GM19463 (cell line): ENCODE measurements at regions not wholly inside any gene's neighbourhood (a gene's known extent, or its start where the extent isn't known, plus 50 kb on each side); places are given as distances from the start of the nearest gene placed in this dataset.
"Not testable (repeated sequence)": the region's sequence is repeated elsewhere in the genome, so short reads cannot be mapped to it uniquely, and the experiment has no call there.

Experiments
- ATAC-seq: cut with Tn5 transposase; IDR thresholded peaks from one replicate; pipeline ENCODE4 v1.9.1; 2021; ENCODE audit warnings: mild to moderate bottlenecking, moderate library complexity; ENCODE audit not compliant: unreplicated experiment

DNA sequence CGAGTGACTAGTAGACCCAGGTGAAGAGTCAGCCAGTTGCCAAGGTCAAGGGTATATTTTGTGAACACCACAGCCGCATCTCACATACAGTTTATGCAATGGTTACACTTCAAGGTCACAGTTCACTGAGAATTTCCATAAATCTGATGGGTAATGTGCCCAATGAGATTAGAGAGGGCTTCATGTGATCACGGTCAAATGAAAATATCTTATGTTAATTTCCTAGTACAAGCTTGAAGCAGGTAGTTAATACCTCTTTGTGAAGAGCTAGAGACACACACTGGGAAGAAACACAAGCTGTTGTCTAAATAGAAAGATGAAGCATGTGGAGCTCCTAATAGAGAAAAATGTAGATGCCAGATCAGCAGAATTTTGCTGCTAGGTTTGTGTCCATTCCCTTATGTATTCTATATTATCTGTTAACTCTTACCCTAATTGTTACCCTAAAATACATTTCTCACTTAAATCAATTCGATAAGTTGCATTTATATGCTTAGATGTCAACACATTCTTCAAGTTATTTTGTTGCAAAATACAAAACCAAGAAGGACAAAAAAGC lies 136.0 kb downstream of the NR2F2 start:
- ATAC-seq: no peak

DNA sequence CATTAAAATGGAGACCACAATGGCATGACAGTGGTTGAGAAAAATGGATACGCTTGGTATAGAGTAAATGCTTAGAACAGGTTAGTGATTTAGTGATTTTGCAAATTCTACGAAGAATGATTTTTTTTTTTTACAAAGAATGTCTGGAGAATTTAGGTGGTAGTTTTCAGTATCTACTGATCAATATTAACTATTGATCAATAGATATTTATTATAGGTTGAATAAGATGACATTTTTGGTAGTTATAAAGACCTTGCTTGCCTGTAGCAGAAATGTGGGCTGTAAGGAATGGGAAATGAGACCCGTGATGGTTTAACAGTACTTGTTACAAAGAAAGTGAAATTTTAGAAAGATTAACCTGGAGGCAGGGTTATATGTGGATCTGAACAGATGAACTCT lies 137.5 kb downstream of the NR2F2 start:
- ATAC-seq: no peak

DNA sequence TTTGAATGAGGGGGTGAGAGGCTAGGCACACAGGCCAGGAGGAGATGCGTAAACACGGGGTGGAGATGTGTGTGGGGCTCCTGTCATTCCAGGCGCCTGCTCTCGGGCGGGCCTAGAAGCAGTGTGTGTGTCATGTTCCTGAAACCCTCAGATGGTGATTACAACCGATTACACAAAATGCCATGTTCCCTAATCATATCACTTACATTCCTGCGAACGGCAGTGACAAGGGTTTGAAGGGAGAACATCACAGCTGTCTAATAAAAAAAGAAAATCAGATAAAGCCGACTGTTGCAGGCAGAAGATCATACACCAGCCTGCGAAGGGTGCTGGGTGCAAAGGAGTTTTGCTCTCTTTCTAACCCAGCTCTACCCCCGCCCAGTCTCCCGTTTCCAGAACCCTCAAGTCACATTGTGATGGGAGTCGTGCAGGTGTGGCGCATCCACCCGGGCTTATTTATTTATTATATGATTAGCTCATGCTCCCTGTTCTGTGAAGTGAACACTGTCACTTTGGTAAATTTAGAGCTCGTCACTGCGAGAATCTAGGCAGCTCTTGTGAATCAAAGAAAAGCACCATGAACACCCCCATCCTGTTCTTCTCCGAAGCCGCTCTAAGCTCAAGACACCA lies 140.3 kb downstream of the NR2F2 start:
- no peak for ATAC-seq

DNA sequence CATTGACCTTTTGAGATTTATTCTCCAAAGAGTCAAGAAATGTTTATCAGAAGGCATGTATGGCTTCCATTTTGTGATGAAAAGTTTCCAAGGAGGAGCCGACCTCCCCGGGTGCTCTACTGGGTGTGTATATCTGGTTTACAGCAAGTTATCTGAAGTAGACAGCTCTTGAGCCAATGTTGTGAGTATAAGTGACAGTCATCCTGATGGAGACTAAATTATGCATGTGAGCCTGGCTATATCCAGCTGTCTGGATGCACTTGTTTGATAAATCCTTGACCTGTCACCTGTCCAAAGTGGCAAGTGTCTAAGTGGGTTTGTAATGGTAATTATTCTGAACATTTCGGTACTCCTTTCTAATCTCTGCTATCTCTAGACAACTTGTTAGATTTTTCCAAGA lies 142.2 kb downstream of the NR2F2 start:
- ATAC-seq: no peak

DNA sequence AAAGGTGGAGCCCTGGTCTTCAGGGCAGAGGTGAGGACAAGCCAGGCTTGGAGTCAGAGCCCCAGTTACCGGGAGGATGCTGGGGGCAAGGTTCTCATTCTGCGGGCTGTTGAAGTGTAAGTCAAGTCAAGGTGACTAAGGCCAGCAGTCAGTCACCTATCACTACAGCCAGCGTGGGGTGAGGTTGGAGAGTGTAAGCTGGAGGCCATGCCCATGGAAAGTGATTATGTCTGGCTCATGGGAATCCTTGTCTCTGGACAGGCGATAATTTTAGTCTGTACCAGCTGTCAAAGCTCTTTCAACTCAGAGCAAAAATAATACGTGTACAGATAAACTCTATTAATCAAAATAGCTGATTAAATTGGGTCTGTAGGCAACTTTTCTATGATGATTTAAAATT lies 143.1 kb downstream of the NR2F2 start:
- no peak for ATAC-seq

DNA sequence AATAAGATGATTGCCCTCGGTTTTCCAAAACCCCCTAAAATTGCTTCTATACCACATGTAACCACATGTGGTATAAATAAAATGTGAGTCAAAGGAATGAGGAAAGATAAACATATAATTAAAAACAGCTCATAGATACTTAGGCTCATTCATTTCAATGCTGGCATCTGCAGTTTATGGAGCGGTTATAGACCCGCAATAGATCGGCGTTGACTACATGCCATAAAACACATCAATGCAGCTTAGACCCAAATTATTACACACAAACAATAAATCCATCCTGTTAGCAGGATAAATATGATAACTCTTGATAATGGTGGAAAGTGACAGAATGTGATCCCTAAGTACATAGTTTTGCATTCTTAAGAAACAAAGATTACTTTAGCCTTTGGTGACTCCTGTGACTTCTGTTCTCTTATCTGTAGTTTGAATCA lies 143.7 kb downstream of the NR2F2 start:
- no peak for ATAC-seq

DNA sequence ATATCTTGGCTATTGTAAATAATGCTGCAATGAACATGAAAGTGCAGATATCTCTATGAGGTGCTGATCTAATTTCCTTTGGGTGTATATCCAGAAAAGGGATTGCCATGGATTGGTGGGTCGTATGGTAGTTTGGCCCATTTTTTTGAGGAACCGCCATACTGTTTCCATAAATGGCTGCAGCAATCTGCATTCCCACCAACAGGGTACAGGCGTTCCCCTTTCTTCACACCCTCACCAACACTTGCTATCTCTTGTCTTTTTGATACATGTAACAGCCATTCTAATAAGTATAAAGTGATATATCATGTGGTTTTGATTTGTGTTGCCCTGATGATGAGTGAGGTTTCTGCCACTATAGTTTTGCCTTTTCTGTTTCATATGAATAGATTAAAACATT lies 146.7 kb downstream of the NR2F2 start:
- no peak for ATAC-seq

DNA sequence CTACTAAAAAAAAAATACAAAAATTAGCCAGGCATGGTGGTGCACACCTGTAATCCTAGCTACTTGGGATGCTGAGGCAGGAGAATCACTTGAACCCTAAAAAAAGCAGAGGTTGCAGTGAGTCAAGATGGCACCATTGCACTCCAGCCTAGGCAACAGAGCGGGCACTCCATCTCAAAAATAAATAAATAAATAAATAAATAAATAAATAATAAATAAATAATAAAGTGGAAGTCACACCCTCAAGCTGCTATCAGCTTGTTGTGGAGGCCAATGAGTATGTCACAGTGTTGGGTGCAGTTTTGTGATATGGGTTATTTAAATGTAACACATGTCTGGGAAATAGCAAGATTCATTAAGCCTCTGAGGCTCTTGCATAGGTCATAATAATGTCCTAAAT lies 153.9 kb downstream of the NR2F2 start:
- ATAC-seq: not testable (repeated sequence)

DNA sequence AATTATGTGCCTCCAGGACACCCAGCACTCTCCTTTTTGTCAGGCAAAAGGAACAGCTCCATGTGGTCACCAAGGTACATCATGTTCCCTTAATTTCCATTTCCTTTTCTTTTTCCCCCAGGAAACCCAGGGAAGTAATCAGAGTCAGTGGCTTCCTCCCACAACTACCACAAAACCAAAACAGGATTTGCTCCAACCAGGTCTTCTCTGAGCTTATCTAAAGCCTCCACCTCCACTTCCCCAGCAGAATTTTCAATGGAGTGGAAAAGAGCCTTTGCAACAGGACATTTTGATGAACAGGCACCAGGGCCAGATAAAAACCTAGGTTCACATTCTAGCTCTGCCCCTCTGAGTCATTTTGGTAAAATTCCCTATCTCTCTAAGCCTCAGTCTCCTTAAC lies 154.3 kb downstream of the NR2F2 start:
- ATAC-seq: no peak

DNA sequence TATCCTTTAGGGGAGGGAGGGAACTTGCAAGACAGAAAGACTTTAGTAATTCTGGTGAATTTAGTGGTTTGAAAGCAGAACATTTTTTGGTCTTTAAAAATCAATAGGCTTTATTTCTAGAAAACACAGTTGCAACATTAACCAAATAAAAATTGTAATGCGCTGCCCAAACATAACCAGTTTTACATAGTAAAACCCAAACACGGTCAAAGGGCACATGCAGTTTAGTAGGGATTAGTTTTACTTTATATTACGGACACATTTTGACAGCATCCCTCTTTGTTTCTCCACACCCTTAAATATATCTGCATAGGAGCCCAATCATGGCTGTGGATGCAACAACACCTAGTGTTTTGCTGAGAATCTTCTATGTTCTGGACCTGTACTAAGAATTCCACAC lies 156.7 kb downstream of the NR2F2 start:
- ATAC-seq: no peak

DNA sequence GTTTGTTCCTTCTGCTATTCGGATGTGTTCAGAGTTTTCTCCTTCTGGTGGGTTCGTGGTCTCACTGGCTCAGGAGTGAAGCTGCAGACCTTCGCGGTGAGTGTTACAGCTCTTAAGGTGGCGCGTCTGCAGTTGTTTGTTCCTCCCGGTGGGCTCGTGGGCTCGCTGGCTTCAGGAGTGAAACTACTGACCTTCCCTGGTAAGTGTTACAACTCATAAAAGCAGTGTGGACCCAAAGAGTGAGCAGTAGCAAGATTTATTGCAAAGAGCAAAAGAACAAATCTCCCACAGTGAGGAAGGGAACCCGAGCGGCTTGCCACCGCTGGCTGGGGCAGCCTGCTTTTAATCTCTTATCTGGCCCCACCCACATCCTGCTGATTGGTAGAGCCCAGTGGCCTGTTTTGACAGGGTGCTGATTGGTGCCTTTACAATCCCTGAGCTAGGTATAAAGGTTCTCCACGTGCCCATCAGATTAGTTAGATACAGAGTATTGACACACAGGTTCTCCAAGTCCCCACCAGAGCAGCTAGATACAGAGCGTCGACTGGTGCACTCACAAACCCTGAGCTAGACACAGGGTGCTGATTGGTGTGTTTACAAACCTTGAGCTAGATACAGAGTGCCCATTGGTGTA lies 160.7 kb downstream of the NR2F2 start:
- ATAC-seq: not testable (repeated sequence)

DNA sequence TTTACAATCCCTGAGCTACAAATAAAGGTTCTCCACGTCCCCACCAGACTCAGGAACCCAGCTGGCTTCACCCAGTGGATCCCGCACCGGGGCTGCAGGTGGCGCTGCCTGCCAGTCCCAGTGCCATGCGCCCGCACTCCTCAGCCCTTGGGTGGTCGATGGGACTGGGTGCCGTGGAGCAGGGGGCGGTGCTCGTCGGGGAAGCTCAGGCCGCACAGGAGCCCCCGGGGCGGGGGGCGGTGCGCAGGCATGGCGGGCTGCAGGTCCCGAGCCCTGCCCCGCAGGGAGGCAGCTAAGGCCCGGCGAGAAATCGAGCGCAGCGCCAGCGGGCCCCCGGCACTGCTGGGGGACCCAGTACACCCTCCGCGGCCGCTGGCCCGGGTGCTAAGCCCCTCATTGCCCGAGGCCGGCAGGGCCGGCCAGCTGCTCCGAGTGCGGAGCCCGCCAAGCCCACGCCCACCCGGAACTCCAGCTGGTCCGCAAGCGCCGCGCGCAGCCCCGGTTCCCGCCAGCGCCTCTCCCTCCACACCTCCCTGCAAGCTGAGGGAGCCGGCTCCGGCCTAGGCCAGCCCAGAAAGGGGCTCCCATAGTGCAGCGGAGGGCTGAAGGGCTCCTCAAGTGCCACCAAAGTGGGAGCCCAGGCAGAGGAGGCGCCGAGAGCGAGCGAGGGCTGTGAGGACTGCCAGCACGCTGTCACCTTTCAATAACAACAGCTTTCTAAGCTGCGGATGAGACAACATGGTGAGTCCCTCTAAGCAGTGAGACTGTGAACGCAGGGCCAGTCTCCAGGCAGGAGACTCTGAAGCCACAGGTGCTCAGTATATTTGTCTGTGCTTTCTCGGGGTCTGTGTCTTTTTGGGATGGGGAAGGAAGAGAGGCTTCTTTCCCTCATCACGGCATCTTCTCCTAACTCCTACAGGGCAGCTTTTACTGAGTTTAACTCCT lies 161.5 kb downstream of the NR2F2 start:
- ATAC-seq: not testable (repeated sequence)

DNA sequence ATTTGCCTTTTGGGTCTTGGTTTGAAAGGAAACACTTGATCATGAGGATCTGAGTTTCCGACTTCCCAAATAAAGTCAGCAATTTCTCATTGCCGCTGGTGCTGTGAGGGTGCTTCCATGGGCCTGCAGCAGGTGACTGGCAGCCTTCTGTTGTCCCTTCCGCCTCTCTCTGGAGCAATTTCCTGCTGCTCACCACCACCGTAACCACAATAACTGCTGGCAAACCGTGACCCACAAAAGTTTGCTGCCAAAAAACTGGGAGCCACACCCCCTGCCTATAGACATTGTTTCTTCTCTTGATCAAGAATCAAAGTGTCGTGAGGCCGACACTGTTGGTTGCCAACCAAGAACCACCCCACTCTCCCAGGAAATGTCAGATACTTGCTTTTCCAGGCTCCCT lies 164.0 kb downstream of the NR2F2 start:
- ATAC-seq: no peak

DNA sequence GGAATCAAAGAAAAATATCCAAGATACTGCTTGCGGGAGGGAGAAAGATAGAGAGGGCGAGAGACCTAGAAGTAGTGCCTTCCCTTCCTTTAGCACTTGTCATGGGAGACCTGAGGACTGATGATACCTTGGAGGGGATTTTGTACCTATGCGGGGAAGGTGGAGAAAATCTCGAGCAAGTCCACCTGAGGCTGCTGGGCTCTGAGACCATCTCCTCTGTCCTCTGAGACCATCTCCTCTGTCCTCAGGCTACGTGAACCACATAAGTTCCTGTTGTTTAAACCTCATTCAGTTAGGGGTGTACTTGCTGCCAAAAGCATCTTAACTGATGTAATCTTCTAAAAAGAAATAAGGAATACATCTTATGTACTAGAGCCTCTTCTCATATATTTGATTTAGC lies 164.9 kb downstream of the NR2F2 start:
- ATAC-seq: no peak

DNA sequence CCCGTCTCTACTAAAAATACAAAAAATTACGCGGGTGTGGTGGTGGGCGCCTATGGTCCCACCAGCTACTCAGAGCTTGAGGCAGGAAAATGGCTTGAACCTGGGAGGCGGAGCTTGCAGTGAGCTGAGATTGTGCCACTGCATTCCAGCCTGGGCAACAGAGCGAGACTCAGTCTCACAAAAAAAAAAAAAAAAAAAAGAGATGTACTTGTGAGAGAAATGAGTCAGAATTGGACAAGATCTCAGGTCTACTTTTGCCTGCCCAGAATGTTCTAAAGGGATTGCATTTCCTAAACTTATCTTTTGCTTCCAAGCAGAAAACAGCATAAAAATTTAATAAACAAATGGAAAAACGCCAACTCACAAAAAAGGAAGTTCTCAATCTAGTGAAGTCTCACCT lies 167.5 kb downstream of the NR2F2 start:
- ATAC-seq: no peak

DNA sequence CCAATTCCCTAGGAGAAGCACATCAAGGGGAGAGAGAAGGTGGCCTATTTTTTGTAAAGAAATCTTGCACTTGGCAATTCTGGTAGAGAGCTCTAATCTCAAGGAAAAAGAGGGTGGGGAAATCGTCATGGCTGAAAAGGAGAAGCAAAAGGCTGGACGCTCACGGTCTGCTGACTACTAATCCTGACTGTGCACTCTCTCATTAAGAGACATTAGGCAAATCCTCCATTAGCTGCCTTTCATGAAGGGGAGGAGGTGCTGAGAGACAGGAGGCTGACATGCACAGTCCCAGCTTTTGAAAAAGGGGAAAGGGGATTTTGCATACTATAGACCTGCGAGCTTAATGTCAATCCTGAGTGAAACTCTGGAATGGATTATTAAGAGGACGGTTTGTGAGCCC lies 170.0 kb downstream of the NR2F2 start:
- ATAC-seq: no peak

DNA sequence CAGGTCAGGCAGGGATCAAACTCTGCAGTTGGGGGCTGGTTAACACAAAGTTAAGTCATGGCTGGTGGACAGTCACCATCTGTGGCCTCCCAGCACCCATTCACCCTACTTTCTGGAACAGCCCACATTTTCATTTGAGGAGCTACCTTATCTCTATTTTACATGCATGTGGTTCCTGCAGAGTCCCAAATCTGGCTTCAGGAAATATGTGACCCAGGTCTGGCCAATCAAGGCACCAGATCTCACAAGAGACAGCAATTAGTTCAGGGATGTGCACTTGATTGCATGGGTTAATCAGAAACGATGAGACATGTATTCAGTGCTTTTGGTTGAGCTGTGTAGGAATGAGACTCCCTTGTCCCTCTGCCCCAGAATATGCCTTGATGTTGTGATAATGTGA lies 170.9 kb downstream of the NR2F2 start:
- ATAC-seq: no peak

DNA sequence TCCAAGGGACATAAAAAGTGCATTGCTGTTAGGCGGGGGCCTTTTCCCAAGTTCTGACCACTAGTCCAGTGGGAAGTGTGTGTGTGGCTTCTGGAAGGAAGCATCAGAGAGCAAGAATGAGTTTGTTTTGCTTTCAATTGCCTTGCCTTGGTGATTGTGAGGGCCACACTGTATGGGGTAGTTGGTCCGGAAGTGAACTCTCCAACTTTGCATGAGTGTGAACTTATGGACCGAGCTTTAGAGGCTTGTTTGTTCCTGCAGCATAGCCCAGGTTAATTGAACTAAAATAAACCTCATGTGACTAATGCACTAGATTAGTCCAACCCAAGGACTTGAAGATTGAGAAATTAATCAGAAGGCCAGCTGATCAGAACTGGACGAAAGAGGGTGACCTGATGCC lies 171.7 kb downstream of the NR2F2 start:
- no peak for ATAC-seq

DNA sequence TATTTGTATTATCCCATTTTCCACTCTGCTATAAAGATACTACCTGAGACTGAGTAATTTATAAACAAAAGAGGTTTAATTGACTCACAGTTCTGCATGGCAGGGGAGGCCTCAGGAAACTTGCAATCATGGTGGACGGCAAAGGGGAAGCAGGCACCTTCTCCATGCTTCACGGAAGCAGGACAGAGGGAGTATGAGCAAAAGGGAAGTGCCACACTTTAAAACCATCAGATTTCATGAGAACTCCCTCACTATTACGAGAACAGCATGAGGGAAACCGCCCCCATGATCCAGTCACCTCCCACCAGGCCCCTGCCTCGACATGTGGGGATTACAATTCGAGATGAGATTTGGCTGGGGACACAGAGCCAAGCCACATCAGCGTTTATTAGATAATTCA lies 172.8 kb downstream of the NR2F2 start:
- ATAC-seq: no peak

DNA sequence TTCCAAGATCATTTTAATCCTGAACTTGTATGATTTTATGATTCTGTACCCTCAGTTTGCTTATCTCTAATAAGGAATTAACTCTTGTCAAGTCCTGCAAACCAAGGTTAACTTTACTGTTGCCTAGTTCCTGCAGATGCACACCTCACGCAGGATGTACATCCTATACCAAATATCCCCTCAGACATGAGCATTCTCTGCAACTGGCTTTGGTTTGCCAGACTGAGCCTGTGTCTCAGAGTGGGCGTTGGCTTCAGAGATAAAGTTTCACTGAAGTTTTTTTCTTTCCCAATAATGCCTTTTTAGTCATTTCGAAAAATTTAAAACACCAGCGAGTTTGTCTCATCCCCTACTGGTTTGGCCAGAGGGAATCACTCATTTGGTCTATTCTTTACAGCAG lies 173.9 kb downstream of the NR2F2 start:
- no peak for ATAC-seq

DNA sequence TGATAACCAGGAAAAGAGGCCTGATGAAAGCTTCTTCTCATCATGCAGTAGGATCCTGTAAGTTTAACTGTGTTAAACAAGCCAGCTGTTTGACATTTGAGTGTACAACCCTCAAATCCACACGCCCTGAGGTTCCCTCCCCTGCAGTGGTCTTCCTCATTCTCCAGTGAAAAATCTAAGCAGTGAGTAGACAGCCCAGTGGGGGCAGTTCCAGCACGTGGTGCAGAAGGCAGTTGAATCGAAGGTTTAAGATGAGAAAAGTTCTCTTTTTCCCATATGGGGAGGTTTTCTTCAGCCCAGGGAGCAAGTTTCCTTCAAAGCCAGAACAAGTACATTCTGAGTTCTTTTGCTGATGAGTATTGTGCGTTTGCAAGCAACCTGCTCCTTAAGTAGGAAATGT lies 174.5 kb downstream of the NR2F2 start:
- no peak for ATAC-seq
